Neural progenitor cell (in vitro differentiated cells): ENCODE measurements at regions not wholly inside any gene's neighbourhood (a gene's known extent, or its start where the extent isn't known, plus 50 kb on each side); places are given as distances from the start of the nearest gene placed in this dataset.

ENCODE experiments used
- EZH2 ChIP-seq: fragments of 200-600 bp; sonication (generic); IDR thresholded peaks from 2 replicates; pipeline ENCODE4 v1.6.1; 2017; ENCODE audit warnings: antibody characterized with exemption, mild to moderate bottlenecking, moderate library complexity
- EZH2phosphoT487 ChIP-seq: fragments of 200-600 bp; sonication (generic); IDR thresholded peaks from 2 replicates; pipeline ENCODE4 v1.6.1; 2017; ENCODE audit warnings: antibody characterized with exemption
- TF ChIP-seq, protein P1 (sequence below): fragments of 200-600 bp; sonication (generic); IDR thresholded peaks from 2 replicates; pipeline ENCODE4 v1.5.1; 2017; ENCODE audit warnings: antibody characterized with exemption, mild to moderate bottlenecking

DNA sequence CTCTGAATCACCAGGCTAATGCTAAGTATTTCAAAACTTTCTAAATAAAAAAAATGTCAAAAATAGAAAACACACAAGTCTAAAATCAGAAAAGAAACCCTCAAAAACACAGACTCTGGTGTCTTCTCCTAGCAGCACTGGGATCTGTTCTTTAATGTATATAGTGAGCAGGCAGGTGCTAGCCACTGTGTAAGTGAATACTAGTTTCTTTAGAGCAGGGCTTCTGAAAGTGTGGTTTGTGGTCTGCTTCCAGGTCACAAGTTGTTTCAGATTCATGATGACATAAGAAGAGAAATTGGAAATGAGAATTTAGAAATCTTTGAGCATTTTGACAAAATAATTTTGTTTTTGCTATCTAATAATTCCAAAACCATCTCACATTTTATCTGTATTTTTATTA lies 763.1 kb downstream of the USP25 start:
- TF ChIP-seq, protein P1, sequence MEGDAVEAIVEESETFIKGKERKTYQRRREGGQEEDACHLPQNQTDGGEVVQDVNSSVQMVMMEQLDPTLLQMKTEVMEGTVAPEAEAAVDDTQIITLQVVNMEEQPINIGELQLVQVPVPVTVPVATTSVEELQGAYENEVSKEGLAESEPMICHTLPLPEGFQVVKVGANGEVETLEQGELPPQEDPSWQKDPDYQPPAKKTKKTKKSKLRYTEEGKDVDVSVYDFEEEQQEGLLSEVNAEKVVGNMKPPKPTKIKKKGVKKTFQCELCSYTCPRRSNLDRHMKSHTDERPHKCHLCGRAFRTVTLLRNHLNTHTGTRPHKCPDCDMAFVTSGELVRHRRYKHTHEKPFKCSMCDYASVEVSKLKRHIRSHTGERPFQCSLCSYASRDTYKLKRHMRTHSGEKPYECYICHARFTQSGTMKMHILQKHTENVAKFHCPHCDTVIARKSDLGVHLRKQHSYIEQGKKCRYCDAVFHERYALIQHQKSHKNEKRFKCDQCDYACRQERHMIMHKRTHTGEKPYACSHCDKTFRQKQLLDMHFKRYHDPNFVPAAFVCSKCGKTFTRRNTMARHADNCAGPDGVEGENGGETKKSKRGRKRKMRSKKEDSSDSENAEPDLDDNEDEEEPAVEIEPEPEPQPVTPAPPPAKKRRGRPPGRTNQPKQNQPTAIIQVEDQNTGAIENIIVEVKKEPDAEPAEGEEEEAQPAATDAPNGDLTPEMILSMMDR, result no peak
- TF ChIP-seq EZH2 (no peak), EZH2phosphoT487 (no peak)
